ENCODE measurements at regions not wholly inside any gene's neighbourhood (a gene's known extent, or its start where the extent isn't known, plus 50 kb on each side); places are given as distances from the start of the nearest gene placed in this dataset.
"Not testable (repeated sequence)": the region's sequence is repeated elsewhere in the genome, so short reads cannot be mapped to it uniquely, and the experiment has no call there.

DNA sequence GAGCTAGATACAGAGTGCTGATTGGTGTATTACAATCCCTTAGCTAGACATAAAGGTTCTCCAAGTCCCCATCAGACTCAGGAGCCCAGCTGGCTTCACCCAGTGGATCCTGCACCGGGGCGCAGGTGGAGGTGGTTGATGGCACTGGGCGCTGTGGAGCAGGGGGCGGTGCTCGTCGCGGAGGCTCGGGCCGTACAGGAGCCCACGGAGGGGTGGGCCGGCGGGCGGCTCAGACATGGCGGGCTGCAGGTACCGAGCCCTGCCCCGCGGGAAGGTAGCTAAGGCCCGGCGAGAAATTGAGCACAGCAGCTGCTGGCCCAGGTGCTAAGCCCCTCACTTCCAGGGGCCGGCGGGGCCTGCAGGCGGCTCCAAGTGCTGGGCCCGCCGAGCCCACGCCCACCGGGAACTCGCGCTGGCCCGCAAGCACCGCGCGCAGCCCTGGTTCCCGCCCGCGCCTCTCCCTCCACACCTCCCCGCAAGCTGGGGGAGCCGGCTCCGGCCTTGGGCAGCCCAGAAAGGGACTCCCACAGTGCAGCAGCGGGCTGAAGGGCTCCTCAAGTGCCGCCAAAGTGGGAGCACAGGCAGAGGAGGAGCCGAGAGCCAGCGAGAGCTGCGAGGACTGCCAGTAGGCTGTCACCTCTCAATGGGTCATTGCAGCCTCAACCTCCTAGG, 96.4 kb upstream of the MYO10 start:
- not testable (repeated sequence) for TF ChIP-seq FOS (IDR thresholded peaks at IDR 0.05; ENCODE audit: borderline replicate concordance, insufficient read depth, low read length); POLR2A (IDR thresholded peaks at IDR 0.05; ENCODE audit: low read depth, low read length); POLR2AphosphoS5 (IDR thresholded peaks at IDR 0.05; ENCODE audit: insufficient read depth, low read depth, low read length); MYC (IDR thresholded peaks at IDR 0.05; ENCODE audit: low read depth, low read length); EZH2 (IDR thresholded peaks at IDR 0.05; ENCODE audit: borderline replicate concordance, low read depth, low read length, severe bottlenecking)
- TF ChIP-seq, protein P1, sequence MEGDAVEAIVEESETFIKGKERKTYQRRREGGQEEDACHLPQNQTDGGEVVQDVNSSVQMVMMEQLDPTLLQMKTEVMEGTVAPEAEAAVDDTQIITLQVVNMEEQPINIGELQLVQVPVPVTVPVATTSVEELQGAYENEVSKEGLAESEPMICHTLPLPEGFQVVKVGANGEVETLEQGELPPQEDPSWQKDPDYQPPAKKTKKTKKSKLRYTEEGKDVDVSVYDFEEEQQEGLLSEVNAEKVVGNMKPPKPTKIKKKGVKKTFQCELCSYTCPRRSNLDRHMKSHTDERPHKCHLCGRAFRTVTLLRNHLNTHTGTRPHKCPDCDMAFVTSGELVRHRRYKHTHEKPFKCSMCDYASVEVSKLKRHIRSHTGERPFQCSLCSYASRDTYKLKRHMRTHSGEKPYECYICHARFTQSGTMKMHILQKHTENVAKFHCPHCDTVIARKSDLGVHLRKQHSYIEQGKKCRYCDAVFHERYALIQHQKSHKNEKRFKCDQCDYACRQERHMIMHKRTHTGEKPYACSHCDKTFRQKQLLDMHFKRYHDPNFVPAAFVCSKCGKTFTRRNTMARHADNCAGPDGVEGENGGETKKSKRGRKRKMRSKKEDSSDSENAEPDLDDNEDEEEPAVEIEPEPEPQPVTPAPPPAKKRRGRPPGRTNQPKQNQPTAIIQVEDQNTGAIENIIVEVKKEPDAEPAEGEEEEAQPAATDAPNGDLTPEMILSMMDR (IDR thresholded peaks at IDR 0.05; ENCODE audit: extremely low read depth in 1 of 2, insufficient read depth in 1 of 2, low read depth in 1 of 2, low read length in 2 of 2): not testable (repeated sequence)
- TF ChIP-seq, protein P2, sequence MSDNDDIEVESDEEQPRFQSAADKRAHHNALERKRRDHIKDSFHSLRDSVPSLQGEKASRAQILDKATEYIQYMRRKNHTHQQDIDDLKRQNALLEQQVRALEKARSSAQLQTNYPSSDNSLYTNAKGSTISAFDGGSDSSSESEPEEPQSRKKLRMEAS (IDR thresholded peaks at IDR 0.05; ENCODE audit: insufficient read depth, insufficient read length): not testable (repeated sequence)

Measured in endothelial cell of umbilical vein (primary cell).